ENCODE measurements at regions not wholly inside any gene's neighbourhood (a gene's known extent, or its start where the extent isn't known, plus 50 kb on each side); places are given as distances from the start of the nearest gene placed in this dataset.

- TF ChIP-seq CHD7 (IDR thresholded peaks at IDR 0.05; ENCODE audit: insufficient replicate concordance, low read length) (no peak), GTF2F1 (IDR thresholded peaks at IDR 0.05; ENCODE audit: borderline replicate concordance, low read depth, low read length) (no peak), ATF3 (IDR thresholded peaks at IDR 0.05; ENCODE audit: insufficient read depth, low read depth, low read length) (no peak), USF2 (IDR thresholded peaks at IDR 0.05; ENCODE audit: low read length) (no peak), TAF1 (IDR thresholded peaks at IDR 0.05; ENCODE audit: low read depth, low read length) (no peak), BCL11A (IDR thresholded peaks at IDR 0.05; ENCODE audit: low read depth in 2 of 2, low read length in 2 of 2) (no peak), JUN (IDR thresholded peaks at IDR 0.05; ENCODE audit: low read depth, low read length) (no peak), MAFK (IDR thresholded peaks at IDR 0.05; ENCODE audit: low read depth, low read length) (no peak)
These were observed 337.8 kb downstream of the TENT4A start (continued) for GRCh38 chr5:7050986-7051385.

All from H1 (cell line).